Fibroblast of lung (primary cell): ENCODE measurements at regions not wholly inside any gene's neighbourhood (a gene's known extent, or its start where the extent isn't known, plus 50 kb on each side); places are given as distances from the start of the nearest gene placed in this dataset.

Experiments
- EZH2 ChIP-seq: IDR thresholded peaks from 2 replicates; pipeline ENCODE4 v1.5.1; 2012; ENCODE audit warnings: low read length, control low read depth, mild to moderate bottlenecking; ENCODE audit errors: missing control alignments
- TF ChIP-seq, protein P1 (sequence below), 2 donors: IDR thresholded peaks in 1 of 2; conservative IDR thresholded peaks in 1 of 2; 1 replicate in 1 of 2; 2 replicates in 1 of 2; pipeline ENCODE4 v1.5.1; 2011 to 2012; ENCODE audit warnings: low read length in 2 of 2, control low read depth in 1 of 2, inconsistent platforms in 1 of 2, low read depth in 1 of 2, mild to moderate bottlenecking in 1 of 2

- TF ChIP-seq, protein P1, sequence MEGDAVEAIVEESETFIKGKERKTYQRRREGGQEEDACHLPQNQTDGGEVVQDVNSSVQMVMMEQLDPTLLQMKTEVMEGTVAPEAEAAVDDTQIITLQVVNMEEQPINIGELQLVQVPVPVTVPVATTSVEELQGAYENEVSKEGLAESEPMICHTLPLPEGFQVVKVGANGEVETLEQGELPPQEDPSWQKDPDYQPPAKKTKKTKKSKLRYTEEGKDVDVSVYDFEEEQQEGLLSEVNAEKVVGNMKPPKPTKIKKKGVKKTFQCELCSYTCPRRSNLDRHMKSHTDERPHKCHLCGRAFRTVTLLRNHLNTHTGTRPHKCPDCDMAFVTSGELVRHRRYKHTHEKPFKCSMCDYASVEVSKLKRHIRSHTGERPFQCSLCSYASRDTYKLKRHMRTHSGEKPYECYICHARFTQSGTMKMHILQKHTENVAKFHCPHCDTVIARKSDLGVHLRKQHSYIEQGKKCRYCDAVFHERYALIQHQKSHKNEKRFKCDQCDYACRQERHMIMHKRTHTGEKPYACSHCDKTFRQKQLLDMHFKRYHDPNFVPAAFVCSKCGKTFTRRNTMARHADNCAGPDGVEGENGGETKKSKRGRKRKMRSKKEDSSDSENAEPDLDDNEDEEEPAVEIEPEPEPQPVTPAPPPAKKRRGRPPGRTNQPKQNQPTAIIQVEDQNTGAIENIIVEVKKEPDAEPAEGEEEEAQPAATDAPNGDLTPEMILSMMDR (conservative IDR thresholded peaks at IDR 0.05 in 1 of 2, IDR thresholded peaks at IDR 0.05 in 1 of 2; ENCODE audit: low read depth in 1 of 2, low read length in 2 of 2) = no peak
- TF ChIP-seq EZH2 = no peak
Measured at GRCh38 chr13:78816592-78816991, 157.6 kb upstream of the OBI1 start.
